Suprapubic skin (tissue), 4 donors: ENCODE measurements at regions not wholly inside any gene's neighbourhood (a gene's known extent, or its start where the extent isn't known, plus 50 kb on each side); places are given as distances from the start of the nearest gene placed in this dataset.

Experiments
- DNase-seq, 2 donors: peaks; one replicate each; pipeline ENCODE4 v3.0.0-alpha.2; 2019; ENCODE audit warnings: low spot score in 2 of 2
- H3K27ac ChIP-seq: fragments of 200-600 bp; sonication (generic); one replicate; pipeline ENCODE4 v1.5.1; 2019
- H3K27me3 ChIP-seq: fragments of 200-600 bp; sonication (generic); one replicate; pipeline ENCODE4 v1.5.1; 2019
- H3K36me3 ChIP-seq: fragments of 200-600 bp; sonication (generic); one replicate; pipeline ENCODE4 v1.5.1; 2019
- H3K4me1 ChIP-seq: fragments of 200-600 bp; sonication (generic); one replicate; pipeline ENCODE4 v1.5.1; 2019
- H3K4me3 ChIP-seq: fragments of 200-600 bp; sonication (generic); one replicate; pipeline ENCODE4 v1.5.1; 2019; ENCODE audit warnings: mild to moderate bottlenecking
- H3K9me3 ChIP-seq: fragments of 200-600 bp; sonication (generic); one replicate; pipeline ENCODE4 v1.5.1; 2019
- CTCF ChIP-seq, 2 donors: fragments of 200-600 bp in 1 of 2; fragments of 450-650 bp in 1 of 2; sonication (generic) in 1 of 2; IDR thresholded peaks; one replicate each; pipeline ENCODE4 v1.5.1; 2016 to 2019; ENCODE audit warnings: antibody characterized with exemption in 2 of 2, mild to moderate bottlenecking in 1 of 2, moderate library complexity in 1 of 2
- EP300 ChIP-seq: sonication (generic); formaldehyde crosslinking; IDR thresholded peaks from one replicate; pipeline ENCODE4 v1.6.1; 2017; ENCODE audit warnings: antibody characterized with exemption
- POLR2A ChIP-seq, 2 donors: fragments of 450-650 bp; IDR thresholded peaks; one replicate each; pipeline ENCODE4 v1.6.1; 2017; ENCODE audit warnings: antibody characterized with exemption in 2 of 2, mild to moderate bottlenecking in 2 of 2, moderate library complexity in 2 of 2
- POLR2AphosphoS5 ChIP-seq, 3 donors: sonication (generic); formaldehyde crosslinking; IDR thresholded peaks; one replicate each; pipeline ENCODE4 v1.6.1; 2017; ENCODE audit warnings: antibody characterized with exemption in 3 of 3
- WGBS: methylation state at CpG from one replicate; pipeline ENCODE4 v1.1.5; 2018; 5-methylcytosine and 5-hydroxymethylcytosine counted together

GRCh38 chr11:129729216-129729615 lies 86.4 kb upstream of the TMEM45B start:
- H3K27ac ChIP-seq: no peak overlapping the region
- DNase-seq: peak in 1 of 2 donors; percentile 20
- H3K4me3 ChIP-seq: no peak overlapping the region
- 47% methylated on average over 5 of the region's 5 CpGs for WGBS
- H3K4me1 ChIP-seq: peaks cover 9% of the 10 kb centered on the region
- no peak for TF ChIP-seq EP300
- TF ChIP-seq POLR2AphosphoS5 (IDR thresholded peaks at IDR 0.05): no peak
- TF ChIP-seq POLR2A (IDR thresholded peaks at IDR 0.05): no peak
- TF ChIP-seq CTCF (IDR thresholded peaks at IDR 0.05): no peak
- no peaks in the 10 kb centered on the region for H3K27me3 ChIP-seq
- H3K36me3 ChIP-seq: no peaks in the 10 kb centered on the region
- no peaks in the 10 kb centered on the region for H3K9me3 ChIP-seq

DNA sequence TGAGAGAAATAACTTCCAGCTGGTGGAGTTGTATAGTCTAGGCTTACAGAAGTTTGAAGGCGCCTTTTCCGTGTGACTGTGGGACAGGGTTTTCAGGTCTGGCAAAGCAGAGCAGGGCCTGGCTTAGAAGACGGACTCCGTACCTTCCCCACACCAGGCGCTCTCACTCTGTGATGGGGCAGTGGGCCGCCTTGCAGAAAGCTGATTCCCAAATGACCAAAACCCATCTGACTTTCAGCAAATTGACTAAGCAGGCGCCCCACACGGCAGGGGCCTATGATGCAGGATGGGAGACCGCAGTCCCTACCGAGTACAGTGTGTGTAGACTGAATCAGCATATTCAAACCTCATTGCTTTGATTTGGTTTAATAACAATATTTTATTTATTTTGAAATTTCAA lies 85.8 kb upstream of the TMEM45B start:
- 93% methylated on average over 8 of the region's 10 CpGs for WGBS
- DNase-seq: peak in 1 of 2 donors; percentile 73
- Histone ChIP-seq H3K27ac (no peak overlapping the region), H3K4me3 (no peak overlapping the region), H3K27me3 (no peaks in the 10 kb centered on the region), H3K4me1 (peaks cover 9% of the 10 kb centered on the region), H3K36me3 (no peaks in the 10 kb centered on the region), H3K9me3 (no peaks in the 10 kb centered on the region)
- TF ChIP-seq POLR2AphosphoS5 (IDR thresholded peaks at IDR 0.05) (no peak), EP300 (no peak), CTCF (IDR thresholded peaks at IDR 0.05) (no peak), POLR2A (IDR thresholded peaks at IDR 0.05) (no peak)

DNA sequence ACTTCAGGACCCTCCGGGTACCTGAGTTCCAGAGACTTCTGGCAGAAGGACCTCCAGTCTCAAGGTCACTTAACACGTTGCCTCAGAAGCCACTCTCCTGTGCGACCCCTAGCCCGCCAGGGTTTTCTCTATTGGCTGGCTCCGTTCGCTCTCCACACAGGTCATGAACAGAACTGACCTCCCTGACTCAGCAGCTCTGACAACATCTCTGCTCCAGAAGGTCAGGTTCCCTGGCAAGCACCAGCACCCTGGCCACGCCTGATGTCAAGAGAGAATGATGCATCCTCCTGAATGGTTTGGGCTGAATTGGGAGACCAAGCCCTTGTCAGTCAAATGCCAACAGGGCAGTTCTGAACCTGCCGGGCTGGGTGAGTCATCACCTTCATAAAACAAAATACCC lies 84.3 kb upstream of the TMEM45B start:
- H3K27ac ChIP-seq: no peak overlapping the region
- TF ChIP-seq EP300: no peak
- DNase-seq: peak in 1 of 2 donors; percentile 67
- peaks cover 9% of the 10 kb centered on the region for H3K4me1 ChIP-seq
- no peaks in the 10 kb centered on the region for H3K9me3 ChIP-seq
- 41% methylated on average over 7 of the region's 8 CpGs for WGBS
- H3K4me3 ChIP-seq: no peak overlapping the region
- no peaks in the 10 kb centered on the region for H3K36me3 ChIP-seq
- H3K27me3 ChIP-seq: no peaks in the 10 kb centered on the region

GRCh38 chr11:129732941-129733340 lies 82.7 kb upstream of the TMEM45B start:
- WGBS: 63% methylated on average over 1 of the region's 4 CpGs
- Histone ChIP-seq H3K27me3 (peaks cover 5% of the 10 kb centered on the region), H3K4me1 (peaks cover 7% of the 10 kb centered on the region), H3K27ac (no peak overlapping the region), H3K36me3 (no peaks in the 10 kb centered on the region), H3K9me3 (no peaks in the 10 kb centered on the region), H3K4me3 (no peak overlapping the region)
- no peak for TF ChIP-seq EP300
- TF ChIP-seq CTCF (IDR thresholded peaks at IDR 0.05): no peak
- TF ChIP-seq POLR2A (IDR thresholded peaks at IDR 0.05): no peak
- no peak for TF ChIP-seq POLR2AphosphoS5 (IDR thresholded peaks at IDR 0.05)
- DNase-seq: peak in 1 of 2 donors; percentile 69

DNA sequence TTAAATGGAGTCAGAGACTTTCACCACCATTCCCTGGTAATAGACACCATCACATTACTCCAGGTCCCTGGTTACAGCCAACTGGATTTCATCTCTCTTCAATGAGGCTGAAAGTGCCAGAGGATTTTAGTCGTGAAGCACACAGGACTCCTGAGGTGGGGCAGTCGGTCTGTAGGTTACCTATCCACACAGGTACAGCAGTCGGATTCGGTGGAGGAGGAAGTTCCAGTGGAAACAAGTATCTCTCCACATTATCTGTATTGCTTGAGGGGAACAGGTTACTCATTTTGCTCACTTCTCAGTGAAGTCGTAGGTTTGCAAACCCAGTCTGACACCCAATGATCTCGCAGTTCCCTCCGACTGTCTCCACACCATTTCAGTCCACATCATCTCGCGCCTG lies 82.3 kb upstream of the TMEM45B start:
- Histone ChIP-seq H3K4me3 (no peak overlapping the region), H3K27ac (no peak overlapping the region), H3K36me3 (no peaks in the 10 kb centered on the region), H3K27me3 (peaks cover 6% of the 10 kb centered on the region), H3K4me1 (peaks cover 3% of the 10 kb centered on the region), H3K9me3 (no peaks in the 10 kb centered on the region)
- 84% methylated on average over 9 of the region's 9 CpGs for WGBS
- no peak for DNase-seq
- TF ChIP-seq POLR2A (IDR thresholded peaks at IDR 0.05): no peak
- no peak for TF ChIP-seq CTCF (IDR thresholded peaks at IDR 0.05)
- TF ChIP-seq EP300: no peak
- TF ChIP-seq POLR2AphosphoS5 (IDR thresholded peaks at IDR 0.05): no peak

DNA sequence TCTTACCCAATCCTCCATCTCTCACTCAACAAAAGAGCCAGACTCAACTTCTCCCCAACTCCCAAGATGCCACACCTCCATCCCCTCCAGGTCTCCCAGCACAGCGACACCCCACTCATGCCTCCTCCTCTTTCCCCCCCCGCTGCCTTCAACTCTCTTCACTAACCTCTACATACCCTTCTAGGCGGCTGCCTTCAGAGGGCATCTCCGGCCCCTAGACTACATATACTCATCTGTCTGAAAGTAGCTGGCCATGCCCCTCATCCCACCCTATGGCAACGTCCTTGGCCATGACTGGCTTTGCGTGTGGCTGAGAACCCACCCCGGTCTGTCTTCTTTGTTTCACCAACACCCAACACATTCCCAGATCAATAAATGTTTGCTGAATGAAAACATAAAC lies 81.7 kb upstream of the TMEM45B start:
- WGBS: 86% methylated on average over 7 of the region's 7 CpGs
- Histone ChIP-seq H3K27me3 (peaks cover 6% of the 10 kb centered on the region), H3K4me3 (no peak overlapping the region), H3K27ac (no peak overlapping the region), H3K9me3 (no peaks in the 10 kb centered on the region), H3K4me1 (peaks cover 3% of the 10 kb centered on the region), H3K36me3 (no peaks in the 10 kb centered on the region)
- no peak for TF ChIP-seq POLR2A (IDR thresholded peaks at IDR 0.05)
- no peak for TF ChIP-seq EP300
- TF ChIP-seq POLR2AphosphoS5 (IDR thresholded peaks at IDR 0.05): no peak
- TF ChIP-seq CTCF (IDR thresholded peaks at IDR 0.05): no peak
- peak in 1 of 2 donors; percentile 60 for DNase-seq
